ENCODE measurements at regions not wholly inside any gene's neighbourhood (a gene's known extent, or its start where the extent isn't known, plus 50 kb on each side); places are given as distances from the start of the nearest gene placed in this dataset.

GRCh38 chr2:122530814-122531213, 775.4 kb downstream of the TSN start:
- H3K9me3 ChIP-seq (ENCODE audit: insufficient read depth in 2 of 2, low read depth in 1 of 2, low read length in 1 of 2): no peaks in the 10 kb centered on the region
- H2BK20ac ChIP-seq (ENCODE audit: low read length): no peak overlapping the region
- H2AK5ac ChIP-seq (ENCODE audit: low read depth, low read length): no peak overlapping the region
- H3K23ac ChIP-seq (ENCODE audit: insufficient read length): no peak overlapping the region
- H2BK15ac ChIP-seq (ENCODE audit: low read length): no peak overlapping the region
- H2BK5ac ChIP-seq (ENCODE audit: low read depth, low read length): no peak overlapping the region
- H3K79me2 ChIP-seq (ENCODE audit: control insufficient read depth in 1 of 2, insufficient read depth in 2 of 2, low read length in 2 of 2): no peaks in the 10 kb centered on the region
- DNase-seq (ENCODE audit: low read depth in 1 of 2, low spot score in 2 of 2): no peak
- no peaks in the 10 kb centered on the region for H3K23me2 ChIP-seq (ENCODE audit: low read depth, low read length)
- CTCF ChIA-PET (ENCODE audit: partially characterized antibody): interaction anchor here (0.8 to 2.8 kb wide), 13 partner anchors 10 to 687 kb away, joined by 3 to 38 read pairs (median 3); no protein-coding TSS in a partner anchor
- H2BK12ac ChIP-seq (ENCODE audit: low read depth, low read length): no peak overlapping the region
- POLR2A ChIA-PET (ENCODE audit: partially characterized antibody): no interaction called here
- H3K4me2 ChIP-seq (ENCODE audit: insufficient read depth in 1 of 2, low read depth in 2 of 2, low read length in 2 of 2): no peak overlapping the region
- no peaks in the 10 kb centered on the region for H3K36me3 ChIP-seq (ENCODE audit: control insufficient read depth in 2 of 4, insufficient read depth in 4 of 4, low read length in 3 of 4)
- no peak overlapping the region for H4K8ac ChIP-seq (ENCODE audit: extremely low read depth, insufficient read depth, low read length)
- no peaks in the 10 kb centered on the region for H4K20me1 ChIP-seq (replicated peaks in 1 of 2; ENCODE audit: control insufficient read depth in 1 of 2, insufficient read depth in 2 of 2, low read length in 2 of 2)
- no peak overlapping the region for H2AFZ ChIP-seq (ENCODE audit: low read length)
- no peak overlapping the region for H3K18ac ChIP-seq (ENCODE audit: extremely low read depth, low read length)
- no peak overlapping the region for H3K4ac ChIP-seq (replicated peaks; ENCODE audit: insufficient read length, low read depth, low read length)
- no peak overlapping the region for H3K4me3 ChIP-seq (ENCODE audit: extremely low read depth in 1 of 4, insufficient read depth in 2 of 4, low read depth in 3 of 4, low read length in 4 of 4)
- H4K5ac ChIP-seq (ENCODE audit: insufficient read length, low read depth, low read length): no peak overlapping the region
- FAIRE-seq: no peak
- no peak overlapping the region for H4K91ac ChIP-seq (replicated peaks; ENCODE audit: insufficient read length, low read length)
- H3K14ac ChIP-seq (ENCODE audit: insufficient read length): no peak overlapping the region
- peaks cover 0 to 5% (median 0%) of the 10 kb centered on the region in 4 experiments; a peak in 4 of 7 replicates for H3K4me1 ChIP-seq (replicated peaks in 1 of 4; ENCODE audit: control insufficient read depth in 3 of 4, insufficient read depth in 4 of 4, low read length in 3 of 4)
- H3K9ac ChIP-seq (replicated peaks in 1 of 4; ENCODE audit: extremely low read depth in 1 of 4, low read depth in 3 of 4, low read length in 3 of 4): no peak overlapping the region
- 97% methylated on average over 2 of the region's 2 CpGs; no CpG with 5 or more reads in 1 of the 2 experiments for WGBS, 2 experiments (ENCODE audit: extremely low coverage in 1 of 2, insufficient coverage in 1 of 2, insufficient read length in 1 of 2, insufficient replicate concordance in 2 of 2, low coverage in 1 of 2, low lambda C conversion rate in 2 of 2, missing lambda C conversion rate in 1 of 2)
- H3K27ac ChIP-seq (ENCODE audit: low read depth, low read length): no peak overlapping the region
- no peaks in the 10 kb centered on the region for H3K27me3 ChIP-seq (replicated peaks in 1 of 4; ENCODE audit: control insufficient read depth in 3 of 4, extremely low read depth in 1 of 4, insufficient read depth in 3 of 4, low read length in 3 of 4)
- H3K79me1 ChIP-seq (ENCODE audit: low read depth, low read length): no peaks in the 10 kb centered on the region
- no peak overlapping the region for H2BK120ac ChIP-seq (replicated peaks; ENCODE audit: low read depth, low read length)
- H3K56ac ChIP-seq (replicated peaks; ENCODE audit: insufficient read length, low read depth, low read length): no peak overlapping the region
- TF ChIP-seq TCF12 (IDR thresholded peaks at IDR 0.05; ENCODE audit: low read depth, low read length) (no peak), HDAC2 (IDR thresholded peaks at IDR 0.05; ENCODE audit: borderline replicate concordance in 1 of 2, low read depth in 2 of 2, low read length in 2 of 2) (no peak), RAD21 (IDR thresholded peaks at IDR 0.05 in 1 of 2, conservative IDR thresholded peaks at IDR 0.05 in 1 of 2; ENCODE audit: low read depth in 2 of 2, low read length in 2 of 2) (no peak), CHD2 (IDR thresholded peaks at IDR 0.05; ENCODE audit: low read length) (no peak), MAFK (IDR thresholded peaks at IDR 0.05; ENCODE audit: low read depth, low read length) (no peak), TBP (IDR thresholded peaks at IDR 0.05; ENCODE audit: low read depth, low read length) (no peak), MAX (IDR thresholded peaks at IDR 0.05) (no peak), CBX8 (IDR thresholded peaks at IDR 0.05; ENCODE audit: borderline replicate concordance, low read depth, low read length) (no peak)
